Gastrocnemius medialis (tissue), 4 donors: ENCODE measurements at regions not wholly inside any gene's neighbourhood (a gene's known extent, or its start where the extent isn't known, plus 50 kb on each side); places are given as distances from the start of the nearest gene placed in this dataset.

Experiments used
- POLR2A ChIP-seq, 2 donors: fragments of 450-650 bp; IDR thresholded peaks; one replicate each; pipeline ENCODE4 v1.6.1; 2017; ENCODE audit warnings: antibody characterized with exemption in 2 of 2, mild to moderate bottlenecking in 2 of 2, moderate library complexity in 2 of 2
- TF ChIP-seq, protein P1 (sequence below), 5 experiments: fragments of 450-650 bp in 3 of 5; fragments of 200-600 bp in 2 of 5; sonication (generic) in 2 of 5; IDR thresholded peaks in 4 of 5; conservative IDR thresholded peaks in 1 of 5; 1 replicate in 4 of 5; 2 replicates in 1 of 5; pipeline ENCODE4 v1.5.1; 2016 to 2019; ENCODE audit warnings: antibody characterized with exemption in 5 of 5, mild to moderate bottlenecking in 3 of 5, moderate library complexity in 3 of 5

GRCh38 chr18:28422577-28422976, 245.6 kb upstream of the CDH2 start:
- TF ChIP-seq, protein P1, sequence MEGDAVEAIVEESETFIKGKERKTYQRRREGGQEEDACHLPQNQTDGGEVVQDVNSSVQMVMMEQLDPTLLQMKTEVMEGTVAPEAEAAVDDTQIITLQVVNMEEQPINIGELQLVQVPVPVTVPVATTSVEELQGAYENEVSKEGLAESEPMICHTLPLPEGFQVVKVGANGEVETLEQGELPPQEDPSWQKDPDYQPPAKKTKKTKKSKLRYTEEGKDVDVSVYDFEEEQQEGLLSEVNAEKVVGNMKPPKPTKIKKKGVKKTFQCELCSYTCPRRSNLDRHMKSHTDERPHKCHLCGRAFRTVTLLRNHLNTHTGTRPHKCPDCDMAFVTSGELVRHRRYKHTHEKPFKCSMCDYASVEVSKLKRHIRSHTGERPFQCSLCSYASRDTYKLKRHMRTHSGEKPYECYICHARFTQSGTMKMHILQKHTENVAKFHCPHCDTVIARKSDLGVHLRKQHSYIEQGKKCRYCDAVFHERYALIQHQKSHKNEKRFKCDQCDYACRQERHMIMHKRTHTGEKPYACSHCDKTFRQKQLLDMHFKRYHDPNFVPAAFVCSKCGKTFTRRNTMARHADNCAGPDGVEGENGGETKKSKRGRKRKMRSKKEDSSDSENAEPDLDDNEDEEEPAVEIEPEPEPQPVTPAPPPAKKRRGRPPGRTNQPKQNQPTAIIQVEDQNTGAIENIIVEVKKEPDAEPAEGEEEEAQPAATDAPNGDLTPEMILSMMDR (IDR thresholded peaks at IDR 0.05 in 4 of 5, conservative IDR thresholded peaks at IDR 0.05 in 1 of 5) = no peak
- TF ChIP-seq POLR2A (IDR thresholded peaks at IDR 0.05) = no peak
